Right lobe of liver (tissue), 6 donors: ENCODE measurements at regions not wholly inside any gene's neighbourhood (a gene's known extent, or its start where the extent isn't known, plus 50 kb on each side); places are given as distances from the start of the nearest gene placed in this dataset.

ENCODE experiments used
- ATAC-seq, 4 donors: fragments of 200-7000 bp; cut with Tn5 transposase; one replicate each; pipeline ENCODE4 v1.9.1; 2020; ENCODE audit warnings: mild to moderate bottlenecking in 4 of 4, moderate library complexity in 4 of 4
- DNase-seq, 3 donors: peaks; one replicate each; pipeline ENCODE4 v3.0.0-alpha.2; 2020
- H3K27ac ChIP-seq, 3 donors: fragments of 200-600 bp; one replicate each; pipeline ENCODE4 v1.8.0; 2022
- H3K27me3 ChIP-seq, 2 donors: fragments of 200-600 bp; one replicate each; pipeline ENCODE4 v1.8.0; 2022
- H3K36me3 ChIP-seq, 4 donors: fragments of 200-600 bp; sonication (generic) in 1 of 4; one replicate each; pipeline versions ENCODE4 v1.5.1 to v1.8.0; 2017 to 2022; ENCODE audit warnings: control low read depth in 1 of 4
- H3K4me1 ChIP-seq, 4 donors: fragments of 200-600 bp; sonication (generic) in 1 of 4; one replicate each; pipeline versions ENCODE4 v1.5.1 to v1.8.0; 2017 to 2022; ENCODE audit warnings: control low read depth in 1 of 4
- H3K4me3 ChIP-seq, 3 donors: fragments of 200-600 bp; one replicate each; pipeline ENCODE4 v1.8.0; 2022
- H3K9me3 ChIP-seq, 4 donors: fragments of 200-600 bp; sonication (generic) in 1 of 4; one replicate each; pipeline versions ENCODE4 v1.5.1 to v1.8.0; 2017 to 2022; ENCODE audit warnings: control low read depth in 1 of 4
- CTCF ChIP-seq, 4 donors: fragments of 200-600 bp in 3 of 4; fragments of 450-650 bp in 1 of 4; IDR thresholded peaks; one replicate each; pipeline versions ENCODE4 v1.5.1 to v1.8.0; 2016 to 2022; ENCODE audit warnings: antibody characterized with exemption in 4 of 4, mild to moderate bottlenecking in 2 of 4
- POLR2A ChIP-seq: fragments of 450-650 bp; IDR thresholded peaks from one replicate; pipeline ENCODE4 v1.6.1; 2017; ENCODE audit warnings: antibody characterized with exemption, mild to moderate bottlenecking
- WGBS: methylation state at CpG from one replicate; pipeline ENCODE4 v1.1.6; 2018; ENCODE audit warnings: low coverage, low lambda C conversion rate; ENCODE audit not compliant: insufficient coverage; ENCODE audit errors: missing lambda C conversion rate; 5-methylcytosine and 5-hydroxymethylcytosine counted together
- intact Hi-C, 2 donors: fragments of 100-400 bp; cut with DNase I; formaldehyde crosslinking; loops; one replicate each; pipeline versions ENCODE4 v1.11.2 to v1.14.1; 2022
- donor health status: DM: no; HTN: yes; CAD: no.
- donor health status: DM: no; HTN: no; CAD: no.
- donor health status: DM: no; HTN: no; CAD: no.
- donor health status: DM: no; HTN: yes; CAD: no.
- donor health status: DM: no; HTN: yes; CAD: no.

DNA sequence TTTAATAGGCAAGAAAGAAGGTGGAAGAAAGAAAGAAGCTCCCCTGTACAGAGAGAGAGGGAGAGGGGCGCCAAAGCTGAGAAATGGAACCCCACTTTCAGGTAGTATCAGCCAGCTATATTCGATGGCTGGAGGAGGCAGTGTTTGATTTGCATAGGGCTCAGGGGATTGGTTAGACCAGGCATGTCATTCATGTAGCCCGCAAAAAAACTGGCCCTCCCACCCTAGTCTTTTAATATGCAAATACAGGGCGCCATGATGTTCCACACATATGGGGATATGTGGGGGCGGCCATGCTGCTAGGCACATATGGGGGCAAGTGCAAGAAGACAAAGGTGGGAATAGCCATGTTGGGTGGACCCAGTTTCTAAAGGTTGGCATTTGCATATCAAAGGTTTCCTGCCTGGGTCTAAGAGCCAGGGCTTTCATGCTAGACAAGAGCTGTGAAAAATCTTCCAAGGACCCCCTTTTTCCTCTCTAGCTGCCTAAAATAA lies 174.4 kb upstream of the ADRA1B start:
- intact Hi-C loops = no loop called here
- TF ChIP-seq CTCF (IDR thresholded peaks at IDR 0.05) (no peak), POLR2A (no peak)
- Histone ChIP-seq H3K27me3 (no peaks in the 10 kb centered on the region), H3K4me3 (no peak overlapping the region), H3K9me3 (no peaks in the 10 kb centered on the region), H3K36me3 (no peaks in the 10 kb centered on the region), H3K4me1 (no peaks in the 10 kb centered on the region), H3K27ac (no peak overlapping the region)
- ATAC-seq = no peak
- no peak for DNase-seq
- 71% methylated on average over 5 of the region's 5 CpGs for whole genome bisulfite sequencing

GRCh38 chr5:159743234-159743633 lies 173.0 kb upstream of the ADRA1B start:
- 100% methylated on average over 1 of the region's 1 CpG for WGBS
- DNase-seq = no peak
- TF ChIP-seq POLR2A (no peak), CTCF (IDR thresholded peaks at IDR 0.05) (no peak)

DNA sequence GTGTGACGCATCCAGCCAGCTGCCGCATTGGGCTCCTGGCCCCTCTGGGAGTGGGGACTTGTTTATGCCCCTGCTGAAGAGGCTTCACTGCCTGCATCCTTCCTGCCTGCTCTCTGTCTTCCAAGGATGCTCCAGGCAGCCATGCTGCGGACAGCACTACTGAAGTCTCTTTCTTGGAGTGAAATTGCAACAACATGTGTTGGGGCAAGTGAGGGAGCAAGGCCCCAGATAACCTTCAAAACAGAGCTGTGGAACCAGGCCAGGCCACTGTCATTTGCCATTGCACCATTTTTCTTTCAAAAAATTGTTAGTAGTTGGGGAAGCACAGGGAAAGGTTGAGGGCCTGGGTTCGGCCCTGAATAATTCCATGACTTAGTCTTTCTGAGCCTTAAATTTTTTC lies 169.6 kb upstream of the ADRA1B start:
- H3K9me3 ChIP-seq = no peaks in the 10 kb centered on the region
- TF ChIP-seq POLR2A (no peak), CTCF (IDR thresholded peaks at IDR 0.05) (no peak)
- H3K36me3 ChIP-seq = no peaks in the 10 kb centered on the region
- intact Hi-C loops = no loop called here
- DNase-seq (no peak), ATAC-seq (no peak)
- no peaks in the 10 kb centered on the region for H3K27me3 ChIP-seq
- no peaks in the 10 kb centered on the region for H3K4me1 ChIP-seq
- no peak overlapping the region for H3K27ac ChIP-seq
- 75% methylated on average over 1 of the region's 4 CpGs for WGBS
- no peak overlapping the region for H3K4me3 ChIP-seq

More at GRCh38 chr5:159743234-159743633, 173.0 kb upstream of the ADRA1B start:
- Histone ChIP-seq H3K27me3 (no peaks in the 10 kb centered on the region), H3K36me3 (no peaks in the 10 kb centered on the region), H3K4me1 (no peaks in the 10 kb centered on the region), H3K27ac (no peak overlapping the region), H3K9me3 (no peaks in the 10 kb centered on the region), H3K4me3 (no peak overlapping the region)
- intact Hi-C loops = no loop called here
- no peak for ATAC-seq

GRCh38 chr5:159749146-159749545 lies 167.1 kb upstream of the ADRA1B start:
- H3K36me3 ChIP-seq = no peaks in the 10 kb centered on the region
- H3K4me3 ChIP-seq = no peak overlapping the region
- DNase-seq = no peak
- no peak overlapping the region for H3K27ac ChIP-seq
- TF ChIP-seq POLR2A (no peak), CTCF (IDR thresholded peaks at IDR 0.05) (no peak)
- no peaks in the 10 kb centered on the region for H3K9me3 ChIP-seq
- intact Hi-C loops = no loop called here
- no peaks in the 10 kb centered on the region for H3K4me1 ChIP-seq
- no peak for ATAC-seq
- no peaks in the 10 kb centered on the region for H3K27me3 ChIP-seq

DNA sequence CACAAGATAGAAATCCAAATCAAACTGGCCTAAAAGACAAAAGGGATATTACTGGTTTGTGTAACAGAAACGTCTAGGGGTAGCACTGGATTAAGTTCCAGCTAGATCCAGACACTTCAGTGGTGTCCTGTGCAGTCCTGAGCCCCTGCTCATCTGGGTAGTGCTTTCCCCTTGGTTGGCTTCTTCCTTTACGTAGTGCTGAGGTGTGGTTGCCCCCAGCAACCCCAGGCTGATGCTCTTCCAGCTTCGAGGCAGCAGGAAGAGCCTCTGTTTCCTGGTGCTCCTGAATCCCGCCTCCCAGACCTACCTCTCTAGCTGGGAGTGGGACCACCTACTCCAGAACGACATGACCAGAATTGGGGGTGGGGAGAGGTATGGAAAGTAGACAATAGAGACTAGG lies 166.1 kb upstream of the ADRA1B start:
- Histone ChIP-seq H3K27ac (no peak overlapping the region), H3K4me3 (no peak overlapping the region), H3K4me1 (no peaks in the 10 kb centered on the region), H3K36me3 (no peaks in the 10 kb centered on the region), H3K27me3 (no peaks in the 10 kb centered on the region), H3K9me3 (no peaks in the 10 kb centered on the region)
- TF ChIP-seq POLR2A (no peak), CTCF (IDR thresholded peaks at IDR 0.05) (no peak)
- 30% methylated on average over 4 of the region's 5 CpGs for WGBS
- no peak for DNase-seq
- ATAC-seq = no peak
- intact Hi-C loops = no loop called here
